Kidney (tissue), 13 donors: ENCODE measurements at regions not wholly inside any gene's neighbourhood (a gene's known extent, or its start where the extent isn't known, plus 50 kb on each side); places are given as distances from the start of the nearest gene placed in this dataset.

ENCODE experiments used
- DNase-seq, 5 donors: peaks; one replicate each; pipeline ENCODE4 v3.0.0-alpha.2; 2013 to 2020
- FAIRE-seq: peaks from 2 replicates; lab custom pipeline; 2012; peaks lifted over from hg19 to GRCh38; lab: Jason Lieb, UNC
- H3K27ac ChIP-seq, 2 donors: one replicate each; pipeline ENCODE4 v1.7.0; 2013; ENCODE audit warnings: low read depth in 2 of 2, low read length in 2 of 2, inconsistent platforms in 1 of 2
- H3K27me3 ChIP-seq: one replicate; pipeline ENCODE4 v1.7.1; 2013; ENCODE audit warnings: low read length, inconsistent platforms; ENCODE audit not compliant: control insufficient read depth, insufficient read depth
- H3K36me3 ChIP-seq, 3 donors: one replicate each; pipeline versions ENCODE4 v1.7.0 to v1.7.1; 2013; ENCODE audit warnings: low read length in 3 of 3, control low read depth in 1 of 3, inconsistent platforms in 1 of 3; ENCODE audit not compliant: insufficient read depth in 3 of 3, control insufficient read depth in 2 of 3
- H3K4me1 ChIP-seq, 3 donors: one replicate each; pipeline versions ENCODE4 v1.7.0 to v1.7.1; 2013; ENCODE audit warnings: low read length in 3 of 3, inconsistent platforms in 1 of 3, low read depth in 1 of 3; ENCODE audit not compliant: control insufficient read depth in 2 of 3, insufficient read depth in 2 of 3
- H3K4me3 ChIP-seq, 3 donors: one replicate each; pipeline versions ENCODE4 v1.7.0 to v1.8.1; 2013; ENCODE audit warnings: low read length in 3 of 3, control low read depth in 1 of 3, inconsistent platforms in 1 of 3
- H3K9ac ChIP-seq, 3 donors: one replicate each; pipeline versions ENCODE4 v1.7.0 to v1.7.1; 2013; ENCODE audit warnings: low read length in 3 of 3, control low read depth in 1 of 3, inconsistent platforms in 1 of 3
- H3K9me3 ChIP-seq, 3 donors: one replicate each; pipeline versions ENCODE4 v1.7.0 to v1.7.1; 2013; ENCODE audit warnings: low read length in 3 of 3, control low read depth in 1 of 3, inconsistent platforms in 1 of 3; ENCODE audit not compliant: control insufficient read depth in 2 of 3, insufficient read depth in 1 of 3
- CTCF ChIP-seq: IDR thresholded peaks from 3 replicates; pipeline ENCODE4 v1.5.1; 2012; ENCODE audit warnings: mild to moderate bottlenecking, moderate library complexity, borderline replicate concordance; ENCODE audit not compliant: insufficient read depth; ENCODE audit errors: extremely low read depth
- intact Hi-C: fragments of 100-400 bp; cut with DNase I; formaldehyde crosslinking; loops from one replicate; pipeline ENCODE4 v1.11.1; 2022
- donor health status: control.
- donor health status: control.
- donor health status: control.
- donor health status: control.
- donor health status: control.
- donor health status: DM: yes; HTN: yes; CAD: no.
- donor health status: Normal renal cell carcinoma (clear cell type).

DNA sequence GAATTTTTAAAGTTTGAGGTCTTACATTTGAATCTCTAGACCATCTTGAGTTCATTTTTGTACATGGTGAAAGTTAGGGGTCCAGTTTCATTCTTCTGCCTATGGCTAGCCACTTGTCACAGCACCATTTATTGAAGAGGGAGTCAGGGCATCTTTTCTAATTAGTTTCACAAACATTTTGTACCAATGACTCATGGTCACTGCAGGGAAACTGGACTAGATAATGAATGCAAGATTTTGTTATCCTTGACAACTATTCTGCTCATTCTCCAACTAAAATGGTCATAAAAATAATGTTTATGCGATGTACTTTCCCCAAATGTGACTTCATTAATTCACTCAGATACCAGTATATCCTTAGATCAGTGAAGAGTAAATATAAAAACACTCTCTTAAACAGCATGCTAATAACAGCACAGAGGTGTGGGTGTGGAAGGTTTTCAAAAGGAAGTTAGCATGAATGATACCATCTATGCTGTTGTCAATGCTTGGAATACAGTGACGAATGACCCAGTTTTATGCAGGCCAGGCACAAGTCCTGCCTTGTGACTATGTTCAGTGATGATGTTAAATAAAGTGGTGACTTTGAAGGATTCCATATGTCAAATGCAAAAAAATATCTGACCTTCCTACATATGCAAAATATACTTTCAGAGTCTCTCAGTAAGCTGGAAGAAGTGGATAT is 314.9 kb upstream of the TMCO5A start:
- Histone ChIP-seq H3K4me3 (no peak overlapping the region), H3K9me3 (no peaks in the 10 kb centered on the region), H3K27me3 (no peaks in the 10 kb centered on the region), H3K9ac (no peak overlapping the region), H3K36me3 (no peaks in the 10 kb centered on the region), H3K4me1 (no peaks in the 10 kb centered on the region), H3K27ac (no peak overlapping the region)
- no peak for TF ChIP-seq CTCF
- intact Hi-C loops = no loop called here
- DNase-seq (no peak), FAIRE-seq (no peak)

DNA sequence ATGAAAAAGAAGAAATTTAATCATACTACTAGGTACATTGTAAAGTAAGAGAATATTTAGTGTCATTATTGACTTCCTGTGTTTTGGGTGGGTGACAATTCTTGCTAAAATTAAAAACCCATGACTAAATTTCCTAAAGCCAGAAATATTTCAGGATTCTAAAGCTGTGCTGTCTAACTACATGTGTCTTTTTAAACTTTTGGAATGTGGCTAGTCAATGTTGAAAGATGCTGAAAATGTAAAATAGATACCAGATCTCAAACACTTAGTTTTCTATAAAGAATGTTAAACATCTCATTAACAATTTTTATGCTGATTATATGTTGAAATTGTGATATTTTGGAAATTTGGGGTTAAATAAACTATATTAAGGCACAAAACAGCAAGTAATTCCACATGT is 308.9 kb upstream of the TMCO5A start:
- H3K4me1 ChIP-seq = no peaks in the 10 kb centered on the region
- H3K27ac ChIP-seq = no peak overlapping the region
- H3K9ac ChIP-seq = no peak overlapping the region
- TF ChIP-seq CTCF = no peak
- H3K27me3 ChIP-seq = no peaks in the 10 kb centered on the region
- H3K4me3 ChIP-seq = no peak overlapping the region
- no peaks in the 10 kb centered on the region for H3K9me3 ChIP-seq
- no peak for DNase-seq
- FAIRE-seq = no peak
- intact Hi-C loops = no loop called here
- no peaks in the 10 kb centered on the region for H3K36me3 ChIP-seq

DNA sequence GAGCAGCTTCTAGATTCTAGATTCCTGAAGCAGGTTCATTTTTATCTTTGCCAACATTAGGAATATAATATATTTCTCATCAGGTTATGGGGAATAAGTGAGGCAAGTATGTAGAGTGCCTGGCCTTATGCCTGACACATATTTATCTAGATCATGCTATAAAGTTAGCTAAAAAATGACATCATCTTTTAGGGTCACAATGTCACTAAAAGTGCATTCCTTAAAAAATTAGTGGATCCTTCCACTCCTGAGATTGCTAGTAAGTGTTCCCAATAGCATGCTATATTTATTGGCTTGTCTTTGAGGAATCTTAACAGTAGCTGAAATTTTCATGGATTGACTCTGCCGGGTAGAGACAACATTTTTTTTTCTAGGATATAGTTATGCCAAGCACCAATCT is 305.9 kb upstream of the TMCO5A start:
- intact Hi-C loops = no loop called here
- H3K9me3 ChIP-seq = no peaks in the 10 kb centered on the region

More for the DNA sequence above, 305.9 kb upstream of the TMCO5A start:
- H3K4me3 ChIP-seq = no peak overlapping the region
- TF ChIP-seq CTCF = no peak
- no peak overlapping the region for H3K9ac ChIP-seq
- no peak overlapping the region for H3K27ac ChIP-seq
- H3K27me3 ChIP-seq = no peaks in the 10 kb centered on the region
- no peaks in the 10 kb centered on the region for H3K4me1 ChIP-seq
- FAIRE-seq = no peak
- DNase-seq = no peak
- no peaks in the 10 kb centered on the region for H3K36me3 ChIP-seq
